ENCODE measurements at regions not wholly inside any gene's neighbourhood (a gene's known extent, or its start where the extent isn't known, plus 50 kb on each side); places are given as distances from the start of the nearest gene placed in this dataset.

GRCh38 chr6:156652231-156652750, 124.9 kb upstream of the ARID1B start:
- no peak overlapping the region for H3K27ac Mint-ChIP-seq (ENCODE audit: unreplicated experiment)
- no peak overlapping the region for H3K4me3 Mint-ChIP-seq (ENCODE audit: low read depth, unreplicated experiment)
- BruUV-seq (replicated peaks): no TSS peak
- no peaks in the 10 kb centered on the region for H3K4me1 Mint-ChIP-seq (ENCODE audit: low read depth, unreplicated experiment)
- intact Hi-C loops (cut with micrococcal nuclease; ENCODE audit: unreplicated experiment): no loop called here
- no peaks in the 10 kb centered on the region for H3K36me3 Mint-ChIP-seq (ENCODE audit: insufficient read depth, unreplicated experiment)
- DNase-seq: no peak
- TF ChIP-seq, protein P1, sequence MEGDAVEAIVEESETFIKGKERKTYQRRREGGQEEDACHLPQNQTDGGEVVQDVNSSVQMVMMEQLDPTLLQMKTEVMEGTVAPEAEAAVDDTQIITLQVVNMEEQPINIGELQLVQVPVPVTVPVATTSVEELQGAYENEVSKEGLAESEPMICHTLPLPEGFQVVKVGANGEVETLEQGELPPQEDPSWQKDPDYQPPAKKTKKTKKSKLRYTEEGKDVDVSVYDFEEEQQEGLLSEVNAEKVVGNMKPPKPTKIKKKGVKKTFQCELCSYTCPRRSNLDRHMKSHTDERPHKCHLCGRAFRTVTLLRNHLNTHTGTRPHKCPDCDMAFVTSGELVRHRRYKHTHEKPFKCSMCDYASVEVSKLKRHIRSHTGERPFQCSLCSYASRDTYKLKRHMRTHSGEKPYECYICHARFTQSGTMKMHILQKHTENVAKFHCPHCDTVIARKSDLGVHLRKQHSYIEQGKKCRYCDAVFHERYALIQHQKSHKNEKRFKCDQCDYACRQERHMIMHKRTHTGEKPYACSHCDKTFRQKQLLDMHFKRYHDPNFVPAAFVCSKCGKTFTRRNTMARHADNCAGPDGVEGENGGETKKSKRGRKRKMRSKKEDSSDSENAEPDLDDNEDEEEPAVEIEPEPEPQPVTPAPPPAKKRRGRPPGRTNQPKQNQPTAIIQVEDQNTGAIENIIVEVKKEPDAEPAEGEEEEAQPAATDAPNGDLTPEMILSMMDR (IDR thresholded peaks at IDR 0.05; ENCODE audit: unreplicated experiment): no peak
- peaks cover 6% of the 10 kb centered on the region for H3K9me3 Mint-ChIP-seq (ENCODE audit: low read depth, unreplicated experiment)
- H3K27me3 Mint-ChIP-seq (ENCODE audit: unreplicated experiment): peaks cover 28% of the 10 kb centered on the region
- CTCF ChIA-PET: no interaction called here

DNA sequence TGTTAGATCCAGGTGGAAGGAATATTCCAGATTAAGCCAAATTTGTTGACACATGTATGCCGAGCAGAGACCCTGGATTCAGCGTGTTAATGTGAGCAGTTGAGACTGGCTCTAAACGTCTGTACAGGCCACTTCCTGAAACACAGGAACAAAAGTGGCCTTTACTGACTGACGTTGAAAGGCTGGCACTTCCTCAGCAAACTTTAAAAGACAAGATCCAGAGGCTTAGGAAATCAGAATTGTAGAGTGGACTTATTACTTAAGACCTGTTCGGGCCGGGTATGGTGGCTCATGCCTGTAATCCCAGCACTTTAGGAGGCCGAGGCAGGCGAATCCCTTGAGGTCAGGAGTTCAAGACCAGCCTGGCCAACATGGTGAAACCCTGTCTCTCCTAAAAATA, 125.7 kb upstream of the ARID1B start:
- Mint-ChIP-seq H3K27me3 (ENCODE audit: unreplicated experiment) (peaks cover 28% of the 10 kb centered on the region), H3K27ac (ENCODE audit: unreplicated experiment) (no peak overlapping the region), H3K4me3 (ENCODE audit: low read depth, unreplicated experiment) (no peak overlapping the region), H3K9me3 (ENCODE audit: low read depth, unreplicated experiment) (peaks cover 6% of the 10 kb centered on the region), H3K4me1 (ENCODE audit: low read depth, unreplicated experiment) (no peaks in the 10 kb centered on the region), H3K36me3 (ENCODE audit: insufficient read depth, unreplicated experiment) (no peaks in the 10 kb centered on the region)
- BruUV-seq (replicated peaks): no TSS peak
- TF ChIP-seq, protein P1 (IDR thresholded peaks at IDR 0.05; ENCODE audit: unreplicated experiment): no peak
- CTCF ChIA-PET: no interaction called here
- DNase-seq: no peak
- intact Hi-C loops (cut with micrococcal nuclease; ENCODE audit: unreplicated experiment): no loop called here

GRCh38 chr6:156650896-156651390, 126.2 kb upstream of the ARID1B start:
- Mint-ChIP-seq H3K9me3 (ENCODE audit: low read depth, unreplicated experiment) (peaks cover 6% of the 10 kb centered on the region), H3K4me1 (ENCODE audit: low read depth, unreplicated experiment) (no peaks in the 10 kb centered on the region), H3K27me3 (ENCODE audit: unreplicated experiment) (peaks cover 28% of the 10 kb centered on the region), H3K4me3 (ENCODE audit: low read depth, unreplicated experiment) (no peak overlapping the region), H3K27ac (ENCODE audit: unreplicated experiment) (no peak overlapping the region), H3K36me3 (ENCODE audit: insufficient read depth, unreplicated experiment) (no peaks in the 10 kb centered on the region)
- TF ChIP-seq, protein P1 (IDR thresholded peaks at IDR 0.05; ENCODE audit: unreplicated experiment): no peak
- intact Hi-C loops (cut with micrococcal nuclease; ENCODE audit: unreplicated experiment): no loop called here
- no peak for DNase-seq
- CTCF ChIA-PET: no interaction called here
- BruUV-seq (replicated peaks): no TSS peak

GRCh38 chr6:156648616-156649015, 128.6 kb upstream of the ARID1B start:
- CTCF ChIA-PET: interaction anchor here (0.7 kb wide), 1 partner anchor 338 kb away, joined by 3 read pairs; no protein-coding TSS in a partner anchor
- no peak overlapping the region for H3K4me3 Mint-ChIP-seq (ENCODE audit: low read depth, unreplicated experiment)

More at GRCh38 chr6:156648616-156649015, 128.6 kb upstream of the ARID1B start:
- intact Hi-C loops (cut with micrococcal nuclease; ENCODE audit: unreplicated experiment): no loop called here
- TF ChIP-seq, protein P1 (IDR thresholded peaks at IDR 0.05; ENCODE audit: unreplicated experiment): no peak
- no peak for DNase-seq
- Mint-ChIP-seq H3K27me3 (ENCODE audit: unreplicated experiment) (peaks cover 17% of the 10 kb centered on the region), H3K36me3 (ENCODE audit: insufficient read depth, unreplicated experiment) (no peaks in the 10 kb centered on the region), H3K27ac (ENCODE audit: unreplicated experiment) (no peak overlapping the region), H3K4me1 (ENCODE audit: low read depth, unreplicated experiment) (no peaks in the 10 kb centered on the region), H3K9me3 (ENCODE audit: low read depth, unreplicated experiment) (peaks cover 8% of the 10 kb centered on the region)
- BruUV-seq (replicated peaks): no TSS peak
